ENCODE measurements at regions not wholly inside any gene's neighbourhood (a gene's known extent, or its start where the extent isn't known, plus 50 kb on each side); places are given as distances from the start of the nearest gene placed in this dataset.

- Histone ChIP-seq H3K4me1 (ENCODE audit: insufficient read depth, low read length, poor library complexity, severe bottlenecking) (peaks cover 9% of the 10 kb centered on the region), H4K20me1 (ENCODE audit: insufficient read depth, low read length, poor library complexity, severe bottlenecking) (no peaks in the 10 kb centered on the region), H3K36me3 (ENCODE audit: insufficient read depth, low read length) (no peaks in the 10 kb centered on the region), H3K9me3 (ENCODE audit: insufficient read depth, low read depth, low read length) (no peaks in the 10 kb centered on the region), H3K4me2 (ENCODE audit: low read depth, low read length, poor library complexity, severe bottlenecking) (no peak overlapping the region), H3F3A (ENCODE audit: low read depth) (no peaks in the 10 kb centered on the region), H3K79me2 (ENCODE audit: insufficient read depth, low read length) (no peaks in the 10 kb centered on the region), H3K9ac (ENCODE audit: low read depth, low read length, poor library complexity, severe bottlenecking) (no peak overlapping the region), H2AFZ (ENCODE audit: low read length) (no peak overlapping the region), H3K4me3 (ENCODE audit: low read length, poor library complexity, severe bottlenecking) (no peak overlapping the region), H3K9me2 (replicated peaks; ENCODE audit: low read depth, low read length) (no peaks in the 10 kb centered on the region; the same call in 1 of the 2 replicates), H3K27me3 (ENCODE audit: insufficient read depth, low read length, poor library complexity, severe bottlenecking) (no peaks in the 10 kb centered on the region)
- TF ChIP-seq EZH2phosphoT487 (IDR thresholded peaks at IDR 0.05; ENCODE audit: borderline replicate concordance) (no peak), CTCF (conservative IDR thresholded peaks at IDR 0.05; ENCODE audit: low read length) (no peak)
Observed at GRCh38 chr1:95926331-95926730, 692.3 kb downstream of the RWDD3 start.

- no peak overlapping the region for H2AFZ ChIP-seq (ENCODE audit: low read length)
- H3K4me2 ChIP-seq (ENCODE audit: low read depth, low read length, poor library complexity, severe bottlenecking) = no peak overlapping the region
- no peaks in the 10 kb centered on the region for H3K27me3 ChIP-seq (ENCODE audit: insufficient read depth, low read length, poor library complexity, severe bottlenecking)
- TF ChIP-seq EZH2phosphoT487 (IDR thresholded peaks at IDR 0.05; ENCODE audit: borderline replicate concordance) (no peak), CTCF (conservative IDR thresholded peaks at IDR 0.05; ENCODE audit: low read length) (no peak)
- no peaks in the 10 kb centered on the region for H3K79me2 ChIP-seq (ENCODE audit: insufficient read depth, low read length)
- no peaks in the 10 kb centered on the region for H3F3A ChIP-seq (ENCODE audit: low read depth)
- H3K9ac ChIP-seq (ENCODE audit: low read depth, low read length, poor library complexity, severe bottlenecking) = no peak overlapping the region
- H3K4me3 ChIP-seq (ENCODE audit: low read length, poor library complexity, severe bottlenecking) = no peak overlapping the region
- H3K9me2 ChIP-seq (replicated peaks; ENCODE audit: low read depth, low read length) = no peaks in the 10 kb centered on the region
- H3K4me1 ChIP-seq (ENCODE audit: insufficient read depth, low read length, poor library complexity, severe bottlenecking) = peaks cover 16% of the 10 kb centered on the region
- no peaks in the 10 kb centered on the region for H4K20me1 ChIP-seq (ENCODE audit: insufficient read depth, low read length, poor library complexity, severe bottlenecking)
- H3K9me3 ChIP-seq (ENCODE audit: insufficient read depth, low read depth, low read length) = no peaks in the 10 kb centered on the region
- no peaks in the 10 kb centered on the region for H3K36me3 ChIP-seq (ENCODE audit: insufficient read depth, low read length)
Observed at GRCh38 chr1:95927061-95927460, 693.1 kb downstream of the RWDD3 start.

- Histone ChIP-seq H3K4me2 (ENCODE audit: low read depth, low read length, poor library complexity, severe bottlenecking) (no peak overlapping the region), H4K20me1 (ENCODE audit: insufficient read depth, low read length, poor library complexity, severe bottlenecking) (no peaks in the 10 kb centered on the region), H3K4me3 (ENCODE audit: low read length, poor library complexity, severe bottlenecking) (no peak overlapping the region), H3F3A (ENCODE audit: low read depth) (no peaks in the 10 kb centered on the region), H2AFZ (ENCODE audit: low read length) (no peak overlapping the region), H3K9me2 (replicated peaks; ENCODE audit: low read depth, low read length) (no peaks in the 10 kb centered on the region), H3K36me3 (ENCODE audit: insufficient read depth, low read length) (no peaks in the 10 kb centered on the region), H3K9ac (ENCODE audit: low read depth, low read length, poor library complexity, severe bottlenecking) (no peak overlapping the region), H3K9me3 (ENCODE audit: insufficient read depth, low read depth, low read length) (no peaks in the 10 kb centered on the region), H3K79me2 (ENCODE audit: insufficient read depth, low read length) (no peaks in the 10 kb centered on the region), H3K4me1 (ENCODE audit: insufficient read depth, low read length, poor library complexity, severe bottlenecking) (peaks cover 16% of the 10 kb centered on the region), H3K27me3 (ENCODE audit: insufficient read depth, low read length, poor library complexity, severe bottlenecking) (no peaks in the 10 kb centered on the region)
- TF ChIP-seq CTCF (conservative IDR thresholded peaks at IDR 0.05; ENCODE audit: low read length) (no peak), EZH2phosphoT487 (IDR thresholded peaks at IDR 0.05; ENCODE audit: borderline replicate concordance) (no peak)
Observed at GRCh38 chr1:95935719-95936118, 701.7 kb downstream of the RWDD3 start.
